ENCODE measurements at regions not wholly inside any gene's neighbourhood (a gene's known extent, or its start where the extent isn't known, plus 50 kb on each side); places are given as distances from the start of the nearest gene placed in this dataset.

DNA sequence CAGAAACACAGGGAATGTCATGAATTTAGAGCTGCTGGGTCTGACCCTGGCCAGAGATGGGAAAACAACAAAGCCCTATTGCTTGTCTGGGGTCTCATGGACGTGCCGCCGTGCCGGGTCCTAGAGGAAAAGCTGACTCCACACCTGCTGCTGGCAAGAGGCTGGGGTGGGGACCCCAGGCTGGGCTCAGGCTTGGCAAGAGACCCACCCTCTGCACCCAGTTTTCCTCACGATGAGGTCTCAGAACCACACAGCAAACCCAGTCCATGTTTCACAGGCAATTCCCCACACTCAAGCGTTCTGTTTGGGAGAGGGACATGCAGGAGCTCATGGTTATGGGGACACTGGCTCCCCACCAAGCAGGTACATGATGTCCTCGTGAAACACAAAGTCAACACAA lies 367.3 kb upstream of the SALL3 start:
- Histone ChIP-seq H3K36me3 (no peaks in the 10 kb centered on the region), H3K27ac (no peak overlapping the region), H3K4me1 (no peaks in the 10 kb centered on the region), H3K27me3 (peaks cover 0 to 12% of the 10 kb centered on the region in 2 donors), H3K4me3 (no peak overlapping the region), H3K9me3 (peaks cover 0 to 18% of the 10 kb centered on the region in 2 donors)
- TF ChIP-seq, protein P1, sequence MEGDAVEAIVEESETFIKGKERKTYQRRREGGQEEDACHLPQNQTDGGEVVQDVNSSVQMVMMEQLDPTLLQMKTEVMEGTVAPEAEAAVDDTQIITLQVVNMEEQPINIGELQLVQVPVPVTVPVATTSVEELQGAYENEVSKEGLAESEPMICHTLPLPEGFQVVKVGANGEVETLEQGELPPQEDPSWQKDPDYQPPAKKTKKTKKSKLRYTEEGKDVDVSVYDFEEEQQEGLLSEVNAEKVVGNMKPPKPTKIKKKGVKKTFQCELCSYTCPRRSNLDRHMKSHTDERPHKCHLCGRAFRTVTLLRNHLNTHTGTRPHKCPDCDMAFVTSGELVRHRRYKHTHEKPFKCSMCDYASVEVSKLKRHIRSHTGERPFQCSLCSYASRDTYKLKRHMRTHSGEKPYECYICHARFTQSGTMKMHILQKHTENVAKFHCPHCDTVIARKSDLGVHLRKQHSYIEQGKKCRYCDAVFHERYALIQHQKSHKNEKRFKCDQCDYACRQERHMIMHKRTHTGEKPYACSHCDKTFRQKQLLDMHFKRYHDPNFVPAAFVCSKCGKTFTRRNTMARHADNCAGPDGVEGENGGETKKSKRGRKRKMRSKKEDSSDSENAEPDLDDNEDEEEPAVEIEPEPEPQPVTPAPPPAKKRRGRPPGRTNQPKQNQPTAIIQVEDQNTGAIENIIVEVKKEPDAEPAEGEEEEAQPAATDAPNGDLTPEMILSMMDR (IDR thresholded peaks at IDR 0.05), result no peak
- TF ChIP-seq POLR2A (IDR thresholded peaks at IDR 0.05), result no peak
- TF ChIP-seq POLR2AphosphoS5 (IDR thresholded peaks at IDR 0.05), result no peak
- intact Hi-C loops (cut with DNase I; ENCODE audit: low total_unique reads), result no loop called here
- no peak for DNase-seq (ENCODE audit: low spot score in 2 of 2)

DNA sequence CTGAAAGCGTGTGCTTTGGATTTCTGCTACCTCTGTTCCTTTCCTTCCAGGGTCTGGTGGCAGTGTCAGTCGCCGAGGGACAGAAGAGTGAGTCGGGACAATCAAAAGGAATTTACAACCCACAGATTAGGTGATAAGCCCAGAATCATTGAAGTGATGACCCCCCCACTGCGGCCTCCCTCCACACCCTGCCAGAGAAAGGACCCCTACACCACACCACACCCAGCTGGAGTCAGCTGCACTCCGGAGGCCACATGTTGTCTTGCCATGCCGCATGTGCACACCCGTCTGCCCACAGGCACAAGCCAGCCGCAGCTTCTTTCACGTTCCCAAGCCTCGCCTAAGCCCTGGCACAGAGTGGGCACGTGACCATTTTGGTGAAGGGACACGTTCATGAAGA lies 366.8 kb upstream of the SALL3 start:
- peak in 1 of 2 donors; percentile 36 for DNase-seq (ENCODE audit: low spot score in 2 of 2)
- TF ChIP-seq POLR2A (IDR thresholded peaks at IDR 0.05) (no peak), POLR2AphosphoS5 (IDR thresholded peaks at IDR 0.05) (no peak)
- TF ChIP-seq, protein P1 (IDR thresholded peaks at IDR 0.05), result no peak
- Histone ChIP-seq H3K4me3 (no peak overlapping the region), H3K9me3 (peaks cover 0 to 23% of the 10 kb centered on the region in 2 donors), H3K27ac (no peak overlapping the region), H3K36me3 (no peaks in the 10 kb centered on the region), H3K4me1 (no peaks in the 10 kb centered on the region), H3K27me3 (peaks cover 0 to 8% of the 10 kb centered on the region in 2 donors)
- intact Hi-C loops (cut with DNase I; ENCODE audit: low total_unique reads), result no loop called here

DNA sequence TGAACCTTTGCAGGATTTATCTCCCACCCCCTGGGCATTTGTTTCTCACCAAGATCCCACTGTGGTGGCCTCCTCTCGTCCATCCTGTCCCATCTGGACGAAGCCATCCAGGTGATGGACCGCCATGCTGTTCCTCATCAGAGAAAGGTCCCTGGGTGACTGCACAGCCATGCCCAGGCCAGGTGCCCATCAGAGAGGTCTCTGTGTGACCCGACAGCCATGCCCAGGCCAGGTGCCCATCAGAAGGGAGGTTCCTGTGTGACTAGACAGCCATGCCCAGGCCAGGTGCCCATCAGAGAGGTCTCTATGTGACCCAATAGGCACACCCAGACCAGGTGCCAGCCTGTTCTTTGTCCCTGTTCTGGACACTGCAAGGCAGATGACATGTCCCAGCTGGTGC lies 360.9 kb upstream of the SALL3 start:
- Histone ChIP-seq H3K4me1 (no peaks in the 10 kb centered on the region), H3K4me3 (no peak overlapping the region), H3K27ac (no peak overlapping the region), H3K9me3 (peaks cover 0 to 51% of the 10 kb centered on the region in 2 donors), H3K27me3 (peaks cover 0 to 7% of the 10 kb centered on the region in 2 donors), H3K36me3 (no peaks in the 10 kb centered on the region)
- no peak for DNase-seq (ENCODE audit: low spot score in 2 of 2)
- no peak for TF ChIP-seq POLR2AphosphoS5 (IDR thresholded peaks at IDR 0.05)
- TF ChIP-seq, protein P1 (IDR thresholded peaks at IDR 0.05), result no peak
- no peak for TF ChIP-seq POLR2A (IDR thresholded peaks at IDR 0.05)
- intact Hi-C loops (cut with DNase I; ENCODE audit: low total_unique reads), result loop anchor here (1.0 kb wide), 1 partner anchor 20 kb away; no protein-coding TSS in a partner anchor

DNA sequence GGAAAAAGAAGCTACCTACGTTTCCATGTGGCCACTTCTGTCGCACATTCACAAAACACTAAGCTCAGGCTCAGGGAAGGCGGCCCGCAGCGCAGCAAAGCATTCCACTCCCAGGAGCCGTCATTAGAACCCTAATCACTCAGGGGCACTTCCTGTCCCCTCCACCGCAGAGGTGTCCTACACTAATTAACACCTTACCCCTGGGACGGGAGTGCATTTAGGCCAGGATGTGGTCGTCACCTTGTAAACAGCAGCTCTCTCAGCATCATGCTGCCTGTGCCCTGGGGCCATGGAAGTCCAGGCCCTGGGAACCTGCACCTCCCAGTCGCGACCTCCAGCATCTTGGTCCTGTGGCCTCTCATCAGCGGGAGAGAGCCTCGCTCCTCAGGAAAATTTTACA lies 359.8 kb upstream of the SALL3 start:
- no peaks in the 10 kb centered on the region for H3K4me1 ChIP-seq
- DNase-seq (ENCODE audit: low spot score in 2 of 2), result no peak
- peaks cover 0 to 51% of the 10 kb centered on the region in 2 donors for H3K9me3 ChIP-seq
- no peak overlapping the region for H3K4me3 ChIP-seq
- intact Hi-C loops (cut with DNase I; ENCODE audit: low total_unique reads), result loop anchor here (1.0 kb wide), 1 partner anchor 18 kb away; no protein-coding TSS in a partner anchor
- H3K36me3 ChIP-seq, result no peaks in the 10 kb centered on the region
- H3K27ac ChIP-seq, result no peak overlapping the region
- TF ChIP-seq POLR2AphosphoS5 (IDR thresholded peaks at IDR 0.05), result no peak
- TF ChIP-seq, protein P1 (IDR thresholded peaks at IDR 0.05), result no peak
- no peak for TF ChIP-seq POLR2A (IDR thresholded peaks at IDR 0.05)
- peaks cover 0 to 15% of the 10 kb centered on the region in 2 donors for H3K27me3 ChIP-seq

DNA sequence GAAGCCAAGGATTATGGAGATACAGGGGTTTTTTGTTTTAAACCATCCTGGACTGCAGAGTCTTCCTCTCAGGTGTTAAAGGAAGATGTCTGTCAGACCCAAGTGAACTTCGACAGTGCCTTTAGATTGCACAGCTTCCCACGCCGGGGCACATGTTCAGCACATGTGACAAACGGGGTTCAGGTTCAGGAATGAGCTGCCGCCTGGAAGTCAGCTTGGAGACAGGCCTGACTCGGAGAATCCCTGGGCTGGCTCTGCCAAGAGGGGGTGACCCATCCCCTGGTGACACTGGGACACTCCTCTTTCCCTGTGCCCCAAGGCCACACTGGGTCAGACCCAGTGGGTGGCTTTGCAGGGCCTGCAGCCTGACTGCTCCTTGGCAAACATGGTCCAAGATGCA lies 359.3 kb upstream of the SALL3 start:
- DNase-seq (ENCODE audit: low spot score in 2 of 2), result no peak
- Histone ChIP-seq H3K27me3 (peaks cover 0 to 16% of the 10 kb centered on the region in 2 donors), H3K4me1 (no peaks in the 10 kb centered on the region), H3K27ac (no peak overlapping the region), H3K36me3 (no peaks in the 10 kb centered on the region), H3K9me3 (peaks cover 0 to 51% of the 10 kb centered on the region in 2 donors), H3K4me3 (no peak overlapping the region)
- intact Hi-C loops (cut with DNase I; ENCODE audit: low total_unique reads), result no loop called here
- TF ChIP-seq, protein P1 (IDR thresholded peaks at IDR 0.05), result no peak
- no peak for TF ChIP-seq POLR2AphosphoS5 (IDR thresholded peaks at IDR 0.05)
- TF ChIP-seq POLR2A (IDR thresholded peaks at IDR 0.05), result no peak
